RKO (cell line): ENCODE measurements at regions not wholly inside any gene's neighbourhood (a gene's known extent, or its start where the extent isn't known, plus 50 kb on each side); places are given as distances from the start of the nearest gene placed in this dataset.

Source experiments
- DNase-seq: peaks from one replicate; pipeline ENCODE4 v3.0.0-alpha.2; 2016; ENCODE audit warnings: low spot score

- DNase-seq = no peak
These were observed 235.7 kb downstream of the HTR1A start for GRCh38 chr5:63726496-63726895.

GRCh38 chr5:63719147-63719546 is 243.1 kb downstream of the HTR1A start:
- DNase-seq = no peak

GRCh38 chr5:63700241-63700640 is 262.0 kb downstream of the HTR1A start:
- no peak for DNase-seq

- DNase-seq = no peak
These were observed 264.4 kb downstream of the HTR1A start for GRCh38 chr5:63697811-63698210.

GRCh38 chr5:63690546-63690945 is 271.7 kb downstream of the HTR1A start:
- DNase-seq = no peak

- DNase-seq = no peak
These were observed 274.3 kb downstream of the HTR1A start for GRCh38 chr5:63687854-63688516.

- peak; percentile 6 for DNase-seq
These were observed 275.3 kb downstream of the HTR1A start for GRCh38 chr5:63686938-63687337.

GRCh38 chr5:63686181-63686580 is 276.1 kb downstream of the HTR1A start:
- no peak for DNase-seq

- no peak for DNase-seq
These were observed 276.8 kb downstream of the HTR1A start for GRCh38 chr5:63685454-63685853.

GRCh38 chr5:63674881-63675280 is 287.4 kb downstream of the HTR1A start:
- DNase-seq = no peak

GRCh38 chr5:63655043-63655442 is 307.2 kb downstream of the HTR1A start:
- DNase-seq = no peak

GRCh38 chr5:63650581-63650980 is 311.7 kb downstream of the HTR1A start:
- DNase-seq = no peak

GRCh38 chr5:63648376-63648775 is 313.9 kb downstream of the HTR1A start:
- DNase-seq = peak; percentile 1

- no peak for DNase-seq
These were observed 332.2 kb downstream of the HTR1A start for GRCh38 chr5:63629951-63630630.

- DNase-seq = no peak
These were observed 348.8 kb downstream of the HTR1A start for GRCh38 chr5:63613442-63613841.

- DNase-seq = no peak
These were observed 358.2 kb downstream of the HTR1A start for GRCh38 chr5:63603996-63604395.

- DNase-seq = no peak
These were observed 359.3 kb downstream of the HTR1A start for GRCh38 chr5:63602971-63603370.

- no peak for DNase-seq
These were observed 366.0 kb downstream of the HTR1A start for GRCh38 chr5:63596254-63596653.

- DNase-seq = no peak
These were observed 388.9 kb downstream of the HTR1A start for GRCh38 chr5:63573380-63573779.

GRCh38 chr5:63572740-63573139 is 389.5 kb downstream of the HTR1A start:
- DNase-seq = no peak

GRCh38 chr5:63570752-63571151 is 391.5 kb downstream of the HTR1A start:
- no peak for DNase-seq

- DNase-seq = no peak
These were observed 397.5 kb downstream of the HTR1A start for GRCh38 chr5:63564789-63565188.

GRCh38 chr5:63563008-63563917 is 399.0 kb downstream of the HTR1A start:
- DNase-seq = no peak
